Inflammatory macrophage (primary cell): ENCODE measurements at regions not wholly inside any gene's neighbourhood (a gene's known extent, or its start where the extent isn't known, plus 50 kb on each side); places are given as distances from the start of the nearest gene placed in this dataset.

ENCODE experiments used
- DNase-seq, 2 donors: peaks; one replicate each; pipeline ENCODE4 v3.0.0-alpha.2; 2020 to 2022

- DNase-seq = no peak
These were observed 495.3 kb upstream of the CDH6 start for GRCh38 chr5:30698217-30698616.

DNA sequence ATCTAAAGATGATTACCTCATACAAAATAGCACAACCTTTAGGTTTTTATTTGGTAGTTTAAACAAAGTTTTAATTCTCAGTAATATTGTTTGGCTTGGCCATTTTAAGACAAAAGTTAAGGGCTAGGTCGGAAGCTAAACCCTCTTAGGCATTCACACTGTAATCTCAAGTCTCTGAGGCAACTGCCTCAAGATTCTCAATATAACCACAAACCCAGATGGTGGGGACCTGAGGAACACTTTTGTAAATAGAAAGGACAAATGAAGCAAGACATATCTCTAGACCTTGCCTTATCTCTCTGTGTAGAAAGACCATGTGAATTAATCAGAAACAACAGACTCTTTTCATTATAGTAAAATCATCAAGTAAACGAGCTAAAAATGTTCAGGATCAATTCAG lies 500.2 kb upstream of the CDH6 start:
- no peak for DNase-seq

- DNase-seq = no peak
These were observed 502.6 kb upstream of the CDH6 start for GRCh38 chr5:30690931-30691330.

GRCh38 chr5:30687461-30687860 lies 506.0 kb upstream of the CDH6 start:
- DNase-seq = no peak

DNA sequence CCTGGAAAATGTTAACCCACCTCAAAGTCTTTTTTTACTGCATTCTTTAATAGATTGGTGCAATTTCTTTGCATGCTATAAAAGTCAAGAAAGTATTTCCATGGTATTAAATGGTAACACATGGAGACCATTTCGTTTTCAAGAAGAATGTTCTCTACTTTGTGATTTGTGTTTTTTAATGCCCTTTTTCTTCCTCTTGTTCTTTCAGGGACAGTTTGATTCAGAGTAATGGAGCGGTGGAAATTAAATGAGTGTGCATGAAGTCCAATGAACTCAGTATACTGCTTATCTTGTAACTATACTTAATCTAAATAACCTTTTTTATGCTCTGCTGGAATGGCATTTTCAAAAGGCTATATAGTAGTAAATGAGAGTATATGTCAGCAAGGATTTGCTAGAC lies 507.0 kb upstream of the CDH6 start:
- DNase-seq = no peak

DNA sequence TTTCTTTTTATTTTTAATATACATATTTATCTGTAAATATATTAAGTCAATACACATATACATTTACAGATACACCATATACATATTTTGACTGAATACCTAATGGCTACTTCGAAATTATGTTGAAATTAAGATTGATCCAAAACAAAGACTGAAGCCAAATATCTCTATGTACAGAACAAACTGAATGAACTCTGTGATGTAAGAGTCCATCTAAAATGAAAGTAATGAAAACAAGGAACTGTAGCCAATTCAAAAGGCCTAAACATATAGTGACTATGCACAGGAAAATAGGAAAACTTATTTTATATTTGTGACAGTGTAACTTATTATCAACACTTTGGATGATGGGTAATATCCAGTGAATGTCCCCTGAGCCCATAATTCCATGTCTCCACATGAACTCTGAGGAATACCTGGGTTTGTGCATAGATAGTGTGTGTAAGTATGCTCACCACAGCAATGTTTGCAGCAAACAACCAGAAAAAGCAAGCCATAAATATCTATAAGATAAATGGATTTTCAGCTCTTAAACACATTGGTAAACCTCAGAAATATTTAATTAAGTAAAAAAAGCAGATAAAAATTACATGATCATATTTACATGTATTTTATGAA lies 517.2 kb upstream of the CDH6 start:
- DNase-seq = no peak

DNA sequence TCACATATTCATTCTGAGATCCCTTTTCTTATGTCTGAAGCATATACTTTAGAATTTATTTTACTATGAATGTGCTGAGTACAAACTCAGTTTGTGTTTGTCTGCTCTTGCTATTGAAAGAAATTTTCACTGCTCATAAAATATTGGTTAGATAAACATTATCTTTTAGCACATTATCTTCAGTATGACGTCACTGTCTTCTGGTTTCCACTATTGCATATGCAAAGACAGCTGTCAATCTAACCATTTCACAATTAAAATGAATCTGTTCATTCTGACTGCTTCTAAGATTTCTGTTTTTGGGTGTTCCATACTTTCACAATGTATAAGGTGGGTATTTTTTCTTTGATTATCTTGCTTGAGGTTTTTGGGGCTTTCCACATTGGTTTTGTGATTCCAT lies 526.2 kb upstream of the CDH6 start:
- DNase-seq = no peak

GRCh38 chr5:30663536-30663935 lies 530.0 kb upstream of the CDH6 start:
- no peak for DNase-seq

DNA sequence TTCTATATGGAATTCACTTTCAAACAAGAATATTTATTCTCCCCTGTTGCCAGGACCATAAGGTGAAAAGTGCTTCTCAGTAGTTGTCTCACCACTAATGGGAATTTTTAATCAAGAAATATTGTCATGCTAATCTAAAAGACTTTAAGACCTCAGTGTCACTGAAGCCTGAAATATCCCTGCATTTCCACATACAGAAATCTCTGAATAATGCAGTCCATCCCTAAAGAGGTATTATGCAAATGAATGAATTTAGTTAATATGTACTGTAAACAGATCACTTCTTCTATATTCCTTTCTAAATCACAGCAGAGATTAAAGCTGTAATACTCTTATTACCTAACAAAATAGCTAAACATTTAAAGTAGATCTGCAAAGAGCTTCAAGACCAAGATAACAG lies 531.1 kb upstream of the CDH6 start:
- no peak for DNase-seq

GRCh38 chr5:30661730-30662129 lies 531.8 kb upstream of the CDH6 start:
- no peak for DNase-seq

DNA sequence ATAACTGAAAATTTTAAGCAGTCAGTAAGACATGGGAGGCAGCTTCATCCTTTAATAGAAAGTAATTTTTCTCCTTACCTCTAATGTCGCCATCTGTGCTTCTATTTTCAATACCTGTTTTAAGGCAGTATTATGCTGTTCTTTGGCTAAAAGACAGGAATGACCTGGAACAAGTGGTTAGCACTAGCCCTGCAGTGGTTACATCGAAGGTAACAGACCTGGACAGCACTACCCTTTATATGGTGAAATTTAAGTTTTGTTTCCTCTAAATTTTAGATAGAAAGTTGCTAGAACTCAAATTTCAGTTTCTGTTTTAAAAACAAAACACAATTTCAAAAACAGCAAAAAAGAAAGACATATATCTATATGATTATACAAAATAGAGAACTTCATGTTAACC lies 534.1 kb upstream of the CDH6 start:
- no peak for DNase-seq

GRCh38 chr5:30650311-30650710 lies 543.2 kb upstream of the CDH6 start:
- DNase-seq = no peak

- no peak for DNase-seq
These were observed 554.6 kb upstream of the CDH6 start for GRCh38 chr5:30638899-30639298.

GRCh38 chr5:30627945-30628344 lies 565.5 kb upstream of the CDH6 start:
- no peak for DNase-seq

- no peak for DNase-seq
These were observed 566.9 kb upstream of the CDH6 start for GRCh38 chr5:30626557-30626956.

DNA sequence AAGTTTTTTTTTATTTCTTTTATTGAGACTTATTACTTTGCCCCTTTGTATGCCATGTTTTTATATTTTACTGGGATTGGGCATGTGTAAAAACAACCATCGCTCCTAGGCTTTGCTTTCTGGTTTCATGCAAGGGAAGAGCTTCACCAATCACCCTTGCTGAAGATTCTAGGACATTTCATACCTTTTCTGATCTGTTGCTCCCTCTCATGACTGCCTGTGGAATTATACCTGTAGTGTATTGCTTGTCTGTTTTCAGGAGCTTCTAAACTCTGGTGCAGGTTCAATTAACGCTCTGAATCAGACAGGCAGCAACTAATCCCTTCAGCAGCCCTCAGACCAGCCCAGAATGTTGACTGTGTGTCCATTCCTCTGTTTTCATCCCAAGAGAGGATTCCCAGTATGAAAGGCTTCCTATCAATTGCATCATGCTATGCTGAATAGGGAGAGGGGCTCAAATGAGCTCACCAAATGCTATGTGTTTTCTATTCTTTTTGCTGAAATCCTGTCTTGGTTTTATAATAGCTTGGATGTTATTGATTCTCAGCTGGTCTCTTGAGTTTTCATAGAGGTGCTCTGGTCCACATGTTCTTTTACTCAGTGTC lies 572.9 kb upstream of the CDH6 start:
- no peak for DNase-seq

- DNase-seq = no peak
These were observed 585.0 kb upstream of the CDH6 start for GRCh38 chr5:30608501-30608900.

DNA sequence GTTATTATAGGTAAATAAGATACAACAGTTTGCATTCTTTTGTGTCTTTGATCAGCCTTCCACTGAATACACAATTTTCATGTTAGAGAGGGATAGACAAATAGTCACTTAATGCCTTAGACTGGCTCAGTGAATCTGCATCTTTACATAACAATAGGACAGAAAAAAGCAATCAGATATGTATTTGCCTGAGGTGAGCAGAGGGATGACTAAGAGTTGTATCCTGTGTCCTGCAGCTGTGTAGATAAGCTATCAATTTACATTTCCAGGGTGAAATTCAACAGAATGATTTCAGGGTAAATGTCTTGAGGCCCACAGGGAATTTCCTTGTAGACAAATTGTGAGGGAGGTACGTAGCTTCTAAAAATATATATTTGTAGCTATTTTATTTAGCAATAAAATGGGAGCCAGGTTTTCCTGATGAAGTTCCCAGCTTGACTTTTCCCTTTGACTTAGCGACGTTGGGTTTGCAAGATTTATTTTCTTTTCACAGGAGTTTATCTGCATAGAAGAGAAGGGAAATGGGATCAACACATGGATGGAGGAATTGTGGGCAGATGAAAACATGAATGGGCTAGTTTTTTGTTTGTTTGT lies 586.1 kb upstream of the CDH6 start:
- DNase-seq = no peak

DNA sequence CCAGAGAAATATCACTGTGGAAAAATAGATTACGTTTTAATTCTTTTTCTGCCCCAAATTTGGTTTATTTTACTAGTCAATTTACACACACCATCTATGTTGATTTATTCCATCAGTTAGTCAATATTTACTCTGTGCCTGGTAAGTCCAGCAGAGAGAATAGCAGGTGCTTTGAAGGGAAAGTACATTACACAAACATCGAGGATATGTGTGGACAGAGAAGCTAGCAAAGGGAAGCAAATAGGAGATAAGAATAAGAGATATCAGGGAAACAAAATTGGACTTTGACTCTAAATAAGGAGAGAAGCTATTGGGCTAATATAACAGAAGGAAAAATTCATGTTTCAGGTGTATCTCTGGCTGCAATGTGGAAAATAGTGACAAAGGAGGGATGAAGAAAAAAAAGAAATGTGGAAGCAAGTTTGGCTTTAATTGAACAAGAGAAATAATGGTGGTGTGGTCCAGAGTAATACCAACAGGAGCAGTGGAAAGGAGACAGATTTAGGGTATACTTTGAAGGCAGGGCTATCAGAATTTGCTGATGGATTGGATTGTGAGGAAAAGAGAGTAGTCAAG lies 587.7 kb upstream of the CDH6 start:
- no peak for DNase-seq

DNA sequence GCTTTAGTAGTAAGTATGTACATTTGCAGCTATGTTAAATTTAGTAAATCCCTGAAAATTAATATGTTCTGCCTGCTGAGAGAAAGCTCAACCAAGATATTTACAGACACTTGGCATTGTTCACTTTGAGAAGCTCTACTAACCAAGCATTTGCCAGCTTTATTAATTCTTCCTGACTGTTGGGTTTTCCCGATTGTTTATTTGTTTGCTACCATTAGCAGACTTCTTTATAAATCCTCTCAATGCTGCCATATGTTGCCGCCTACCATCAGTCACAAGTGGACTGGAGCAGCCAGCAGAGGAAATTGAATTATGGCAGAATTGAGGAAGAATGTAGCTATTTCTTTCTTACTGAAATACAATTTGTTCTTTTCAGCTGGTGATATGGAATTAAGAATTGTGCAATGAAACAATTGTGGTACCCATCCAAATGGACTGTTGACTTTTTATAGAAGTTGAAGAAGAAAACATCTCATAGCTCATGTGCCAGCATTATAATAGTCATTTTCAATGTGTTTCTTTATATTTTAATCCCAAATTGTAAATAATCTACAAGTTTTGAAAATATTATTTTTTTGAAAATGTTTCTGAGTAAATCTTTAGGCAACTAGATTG lies 588.7 kb upstream of the CDH6 start:
- no peak for DNase-seq

DNA sequence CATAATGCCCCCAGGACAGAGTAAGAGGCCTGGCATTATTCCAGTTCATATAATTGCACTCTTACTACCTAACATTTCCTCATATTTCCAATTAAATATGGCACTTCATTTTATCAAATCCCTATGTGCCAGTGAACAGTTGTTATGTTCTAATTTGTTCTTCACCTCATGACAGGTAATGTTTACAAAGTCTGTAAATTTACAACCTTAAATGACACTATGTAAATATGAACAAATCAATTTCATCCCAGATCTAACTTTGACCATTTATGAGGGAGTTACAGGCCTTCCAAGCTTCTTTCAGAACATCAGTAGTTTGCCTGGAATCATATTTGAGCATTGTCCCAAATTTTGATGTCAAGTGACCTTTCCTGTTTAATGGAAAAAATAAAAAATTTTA lies 592.6 kb upstream of the CDH6 start:
- no peak for DNase-seq

- DNase-seq = no peak
These were observed 596.9 kb upstream of the CDH6 start for GRCh38 chr5:30596495-30597064.

DNA sequence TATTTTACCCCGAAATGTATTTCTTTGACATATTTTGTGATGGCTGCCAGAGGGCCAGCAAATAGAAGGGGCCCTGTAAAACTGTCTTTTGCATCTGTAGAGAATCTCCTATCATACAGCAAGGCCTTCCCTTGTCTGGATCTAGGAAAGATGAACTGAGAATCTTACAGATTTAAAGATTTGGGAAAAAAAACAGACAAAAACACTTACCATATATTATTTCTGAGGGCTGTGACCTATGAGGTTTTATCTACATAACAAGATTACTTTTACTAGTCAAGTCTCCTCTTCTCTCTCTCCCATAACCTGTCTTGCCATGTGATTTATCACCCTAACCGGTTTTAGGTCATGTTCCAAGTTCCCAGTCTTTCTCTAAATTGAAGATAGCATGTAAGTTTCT lies 599.2 kb upstream of the CDH6 start:
- DNase-seq = no peak

DNA sequence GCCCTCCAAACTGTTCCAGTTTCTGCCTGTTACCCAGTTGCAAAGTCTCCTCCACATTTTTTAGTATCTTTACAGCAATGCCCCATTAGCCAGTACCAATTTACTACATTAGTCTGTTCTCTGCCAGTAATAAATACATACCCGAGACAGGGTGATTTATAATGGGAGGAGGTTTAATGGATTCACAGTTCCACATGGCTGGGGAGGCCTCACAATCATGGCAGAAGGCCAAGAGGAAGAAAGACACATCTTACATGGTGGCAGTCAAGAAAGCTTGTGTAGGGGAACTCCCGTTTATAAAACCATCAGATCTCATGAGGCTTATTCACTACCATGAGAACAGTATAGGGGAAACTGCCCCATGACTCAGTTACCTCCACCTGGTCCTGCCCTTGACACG lies 600.7 kb upstream of the CDH6 start:
- DNase-seq = no peak
